HG03342 (cell line): ENCODE measurements at regions not wholly inside any gene's neighbourhood (a gene's known extent, or its start where the extent isn't known, plus 50 kb on each side); places are given as distances from the start of the nearest gene placed in this dataset.

Experiments
- ATAC-seq: cut with Tn5 transposase; IDR thresholded peaks from one replicate; pipeline ENCODE4 v1.9.1; 2021; ENCODE audit warnings: mild to moderate bottlenecking, moderate library complexity; ENCODE audit not compliant: unreplicated experiment

DNA sequence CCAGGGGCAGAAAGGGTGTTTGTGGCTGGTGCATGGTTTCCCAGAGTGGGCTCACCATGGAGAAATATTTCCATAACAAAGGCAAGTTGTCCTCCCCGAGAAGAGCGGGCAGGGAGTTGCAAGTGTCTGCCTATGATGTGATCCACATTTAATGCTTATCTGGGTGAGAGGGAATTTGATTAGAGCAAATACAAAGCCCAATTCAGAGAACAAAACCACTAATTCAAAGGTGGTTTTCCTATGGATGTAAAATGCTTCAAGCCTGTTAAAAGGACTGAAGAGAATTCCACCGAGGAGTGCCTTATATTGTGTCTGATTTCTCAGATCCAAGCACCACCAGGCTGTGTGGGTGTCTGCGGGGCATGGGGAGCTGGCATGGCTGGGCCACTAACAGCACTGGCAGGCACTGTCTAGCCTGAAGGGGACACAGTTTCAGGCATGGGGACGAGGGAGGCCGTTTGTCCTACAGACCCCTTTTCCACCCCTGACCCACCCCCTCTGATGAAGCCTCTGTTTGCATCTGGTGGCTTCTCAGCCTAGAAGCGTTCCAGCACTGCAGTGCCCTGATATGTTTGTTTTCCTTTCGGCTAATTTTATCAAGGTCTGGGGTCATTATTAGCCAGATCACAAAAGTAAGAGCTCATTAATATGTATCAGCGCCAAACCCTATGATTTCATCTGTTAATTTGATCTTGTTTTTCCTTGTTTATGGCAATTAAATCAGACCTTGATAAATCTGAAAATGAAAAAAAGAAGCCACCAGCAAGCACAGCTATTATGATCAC, 357.3 kb downstream of the HRH4 start:
- no peak for ATAC-seq

DNA sequence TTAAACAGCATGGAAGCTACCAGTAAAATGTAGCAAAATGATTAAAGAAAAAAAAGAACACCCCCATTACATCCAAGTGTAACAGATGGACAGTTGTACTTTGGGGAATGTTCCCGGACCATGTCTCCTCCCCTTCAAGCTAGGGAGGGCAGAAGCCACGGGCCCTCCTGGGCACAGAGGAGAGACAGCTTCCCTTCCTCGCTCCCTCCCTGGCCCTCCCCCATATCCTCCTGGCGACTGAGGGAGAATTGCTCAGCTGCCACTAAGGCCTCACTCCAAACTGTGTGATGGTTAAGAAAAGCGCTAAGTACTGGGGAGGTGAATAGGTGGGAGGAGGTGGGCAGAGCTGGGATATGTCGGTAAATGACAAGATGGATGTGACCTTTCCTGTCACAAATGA, 358.0 kb downstream of the HRH4 start:
- no peak for ATAC-seq

DNA sequence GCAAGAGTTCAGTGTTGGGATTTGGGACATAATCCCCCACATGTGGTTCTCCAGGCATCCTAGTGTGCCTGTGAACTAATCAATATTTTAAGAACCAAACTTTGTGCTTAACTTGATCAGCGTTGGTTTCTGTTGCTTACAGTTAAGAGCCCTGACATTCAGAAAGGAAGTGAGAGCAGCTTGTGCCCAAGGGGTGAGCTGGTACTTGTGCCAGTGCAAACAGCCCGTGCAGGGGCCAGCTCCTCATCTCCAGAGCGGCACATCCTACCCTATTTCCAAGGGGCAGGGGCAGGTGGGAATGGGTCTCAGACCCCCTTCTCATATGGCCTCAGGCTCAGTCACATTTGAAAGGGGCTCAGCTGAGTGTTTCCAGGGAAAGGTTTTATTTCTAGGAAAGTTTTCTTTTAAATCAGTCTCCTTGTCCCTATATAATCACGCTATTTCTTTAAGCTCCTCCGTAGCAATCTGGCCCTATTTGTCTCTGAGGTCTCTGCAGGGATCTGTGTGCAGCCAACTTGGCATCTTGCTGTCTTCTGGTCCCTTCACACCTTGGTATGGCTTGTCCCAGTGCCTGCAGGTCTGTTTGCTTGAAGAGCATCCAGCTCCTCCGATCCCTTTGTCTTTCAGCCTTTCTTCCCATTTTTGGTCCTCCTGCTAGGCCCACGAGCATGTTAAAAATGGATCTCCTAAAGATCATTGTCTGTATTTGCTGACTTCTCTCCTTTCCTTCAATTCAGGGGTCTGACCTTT, 358.9 kb downstream of the HRH4 start:
- ATAC-seq, result no peak

DNA sequence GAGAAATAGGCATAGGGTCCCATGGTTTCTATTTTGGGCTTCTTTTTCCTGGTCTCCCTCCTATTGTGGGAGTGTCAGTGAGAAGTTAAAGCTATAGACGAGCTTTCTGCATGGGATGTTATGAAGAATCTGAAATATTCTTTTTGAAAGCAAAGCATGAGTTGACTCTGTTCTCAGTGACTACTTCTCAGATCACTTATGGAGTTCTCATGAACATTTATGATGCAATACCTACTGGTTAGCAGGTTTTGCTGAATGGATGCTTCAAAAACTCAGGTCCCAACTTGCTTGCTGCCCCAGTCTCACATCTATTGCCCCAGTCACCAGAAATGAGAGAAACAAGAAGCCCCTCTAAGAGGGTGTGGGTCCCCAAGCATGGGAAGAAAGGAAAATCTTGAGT, 365.0 kb downstream of the HRH4 start:
- ATAC-seq, result no peak

DNA sequence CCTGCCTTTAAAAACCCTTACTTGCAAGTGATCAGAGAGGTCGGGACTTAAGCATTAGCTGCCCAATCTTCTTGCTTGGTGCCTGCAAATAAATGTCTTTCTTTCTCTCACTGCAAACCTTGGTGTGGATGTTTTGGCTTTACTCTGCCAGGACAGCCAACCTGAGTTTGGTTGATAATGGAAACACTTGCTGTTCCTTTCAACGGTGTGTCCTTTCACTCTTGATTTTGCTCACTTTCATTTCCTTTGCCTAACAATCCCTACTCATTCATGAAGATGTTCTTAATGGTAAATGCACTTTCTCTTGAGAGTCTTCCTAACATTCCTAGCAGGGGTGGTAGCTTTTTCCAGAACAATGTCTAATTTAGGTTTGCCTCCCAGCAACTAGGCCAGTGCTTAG, 366.2 kb downstream of the HRH4 start:
- no peak for ATAC-seq

DNA sequence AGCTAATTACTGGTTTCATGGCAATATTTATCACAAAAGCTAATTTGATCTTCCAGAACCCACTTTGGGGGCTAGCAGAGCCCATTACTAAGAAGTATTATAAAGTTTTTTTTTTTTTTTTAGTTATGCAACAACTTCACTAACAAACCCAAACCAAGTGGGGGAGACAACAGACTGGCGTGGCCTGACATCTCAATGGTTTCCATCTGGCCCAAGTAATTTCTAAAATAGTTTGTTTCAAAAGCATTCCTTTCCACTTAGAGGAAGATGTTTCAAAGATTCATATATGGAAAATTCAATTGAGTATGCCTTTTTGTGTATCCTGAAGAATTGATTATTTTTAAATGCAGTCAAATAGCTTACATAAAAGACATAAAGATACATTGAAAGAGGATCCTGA, 367.1 kb downstream of the HRH4 start:
- ATAC-seq, result no peak

DNA sequence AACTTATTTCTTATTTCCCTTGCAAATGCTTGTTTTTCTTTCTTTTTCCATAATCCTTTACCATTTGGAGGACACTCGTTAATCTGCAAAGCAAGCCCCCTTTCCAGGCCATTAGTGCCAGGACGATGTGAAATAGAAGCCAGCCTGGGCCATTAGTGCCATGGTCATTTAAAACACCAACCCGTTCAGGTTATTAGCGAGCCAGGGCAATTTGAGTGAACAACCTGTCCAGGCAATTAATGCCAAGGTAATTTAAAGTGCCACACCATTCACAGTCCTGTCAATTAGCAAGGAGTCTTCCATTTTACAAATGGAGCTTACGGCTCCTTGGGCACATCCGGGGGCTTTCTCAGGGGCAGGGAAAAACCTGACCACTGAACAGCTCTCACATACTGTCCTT, 370.6 kb downstream of the HRH4 start:
- ATAC-seq, result no peak

DNA sequence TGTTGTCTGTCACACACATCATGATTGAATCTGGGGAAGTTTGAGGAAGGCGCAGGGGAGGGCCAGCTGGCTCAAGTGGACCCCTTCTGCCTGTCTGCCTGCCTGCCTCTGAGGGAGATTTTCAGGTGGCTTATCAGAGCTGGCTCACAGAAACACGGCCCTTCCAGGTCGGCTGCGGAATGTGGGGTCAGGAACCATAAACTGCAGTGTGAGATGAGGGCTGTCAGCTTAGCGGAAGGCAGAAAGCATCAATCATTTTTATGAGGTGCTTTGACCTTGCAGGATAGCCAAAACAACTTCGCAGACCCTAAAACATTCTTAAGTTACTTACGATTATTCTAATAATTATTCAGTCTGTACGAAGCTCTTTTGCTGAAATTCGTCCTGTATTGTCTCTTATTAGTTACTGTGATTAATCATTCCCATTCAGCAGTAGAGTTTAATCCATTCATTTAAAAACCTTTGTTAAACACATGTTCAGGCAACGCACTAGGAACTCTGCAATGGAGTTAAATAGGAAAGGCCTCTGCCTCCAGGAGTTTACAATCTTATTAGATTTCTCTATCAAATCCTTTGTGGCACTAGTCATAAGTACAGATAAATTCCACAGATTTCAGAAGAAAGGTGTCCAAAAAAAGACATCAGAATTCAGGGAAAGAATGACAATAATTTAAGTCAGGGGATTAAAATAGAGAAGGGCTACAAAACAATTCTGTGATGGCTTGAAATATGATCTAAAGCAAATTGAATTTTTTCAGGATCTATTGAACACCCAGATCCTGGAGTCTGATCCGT, 371.6 kb downstream of the HRH4 start:
- no peak for ATAC-seq

DNA sequence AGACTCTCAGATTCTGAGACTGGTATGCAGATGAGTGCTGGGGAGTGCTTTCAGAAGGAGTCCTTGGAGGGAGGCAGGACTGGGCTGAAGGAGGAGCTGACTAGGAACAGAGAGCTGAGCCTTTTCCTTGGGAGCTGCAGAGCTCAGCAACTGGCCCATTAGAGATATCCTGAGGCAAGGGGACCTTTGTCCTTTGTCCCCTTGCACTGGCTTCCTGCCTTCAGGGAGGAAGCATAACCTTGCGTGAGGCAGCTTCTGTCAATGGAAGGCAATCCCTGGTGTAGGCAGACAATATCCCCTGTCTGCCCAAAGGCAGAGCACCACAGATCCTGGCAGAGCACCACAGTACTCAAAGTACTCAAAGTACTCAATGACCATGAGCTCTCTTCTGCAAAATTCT, 375.3 kb downstream of the HRH4 start:
- ATAC-seq, result no peak

DNA sequence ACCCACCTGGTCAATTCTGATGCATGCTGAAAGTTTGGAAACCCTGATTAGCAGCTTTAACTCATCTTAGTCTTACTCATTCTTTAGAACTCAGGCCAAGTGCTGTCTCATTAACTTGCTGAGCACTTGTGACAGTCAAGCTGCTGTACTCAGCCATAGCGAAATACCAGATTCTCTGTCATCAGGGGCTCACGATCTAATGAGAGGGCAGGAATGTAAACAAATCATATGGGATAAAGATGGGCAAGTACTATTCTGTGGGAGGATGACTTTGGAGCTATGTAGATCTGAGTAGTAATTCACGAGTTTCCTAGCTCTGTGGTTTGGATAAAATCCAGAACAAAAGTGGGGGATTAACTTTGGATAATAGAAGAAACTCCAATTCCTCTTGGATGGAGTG, 376.6 kb downstream of the HRH4 start:
- no peak for ATAC-seq

DNA sequence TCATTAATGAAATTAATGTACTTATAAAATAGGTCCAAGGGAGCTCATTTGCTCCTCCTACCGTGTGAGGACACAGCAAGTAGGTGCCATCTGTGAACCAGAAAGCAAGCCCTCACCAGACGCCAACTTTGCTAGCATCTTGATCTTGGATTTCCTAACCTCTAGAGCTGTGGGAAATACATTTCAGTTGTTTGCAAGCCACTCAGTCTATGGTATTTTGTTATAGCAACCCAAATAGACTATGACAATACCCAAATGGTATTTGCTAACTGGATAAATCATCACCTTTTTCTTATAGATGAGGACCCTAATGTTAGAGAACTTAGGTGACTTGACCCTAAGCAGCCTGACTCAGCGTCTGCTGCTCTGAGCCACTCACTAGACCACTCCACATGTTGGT, 379.6 kb downstream of the HRH4 start:
- no peak for ATAC-seq

DNA sequence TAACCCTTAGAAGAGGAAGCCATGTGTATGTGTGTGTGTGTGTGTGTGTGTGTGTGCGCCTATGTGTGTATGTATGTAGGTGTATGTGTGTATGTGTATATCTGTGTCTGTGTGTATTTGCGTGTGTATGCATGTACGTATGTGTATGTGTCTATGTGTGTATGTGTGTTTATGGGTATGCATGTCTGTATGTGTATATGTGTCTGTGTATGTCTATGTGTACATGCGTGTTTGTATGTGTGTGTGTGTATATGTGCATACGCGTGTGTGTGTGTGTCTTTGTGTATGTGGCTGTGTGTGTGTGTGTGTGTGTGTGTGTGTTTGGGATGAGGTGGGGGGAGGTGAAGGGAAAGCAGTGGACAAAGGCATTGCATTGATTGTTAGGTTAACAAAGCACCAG, 380.2 kb downstream of the HRH4 start:
- ATAC-seq, result no peak

DNA sequence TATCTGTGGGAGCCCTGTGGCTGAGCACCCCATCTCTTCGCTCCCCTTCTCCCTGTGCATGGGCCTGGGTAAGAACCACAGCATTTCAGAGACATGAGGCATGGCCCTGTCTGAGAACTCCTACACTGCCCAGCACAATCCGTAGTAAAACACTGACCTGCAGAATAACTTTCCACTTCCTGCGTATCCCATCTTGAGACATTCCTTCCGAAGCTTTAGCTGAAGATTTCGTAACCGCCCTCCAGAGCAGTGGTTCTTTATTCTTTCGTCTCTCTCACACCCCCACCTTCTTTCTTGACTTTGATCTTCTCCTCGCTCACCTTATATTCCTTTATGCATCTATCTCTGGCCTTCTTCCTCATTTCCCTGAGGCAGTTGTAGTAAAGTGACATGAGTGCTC, 381.1 kb downstream of the HRH4 start:
- ATAC-seq, result no peak

DNA sequence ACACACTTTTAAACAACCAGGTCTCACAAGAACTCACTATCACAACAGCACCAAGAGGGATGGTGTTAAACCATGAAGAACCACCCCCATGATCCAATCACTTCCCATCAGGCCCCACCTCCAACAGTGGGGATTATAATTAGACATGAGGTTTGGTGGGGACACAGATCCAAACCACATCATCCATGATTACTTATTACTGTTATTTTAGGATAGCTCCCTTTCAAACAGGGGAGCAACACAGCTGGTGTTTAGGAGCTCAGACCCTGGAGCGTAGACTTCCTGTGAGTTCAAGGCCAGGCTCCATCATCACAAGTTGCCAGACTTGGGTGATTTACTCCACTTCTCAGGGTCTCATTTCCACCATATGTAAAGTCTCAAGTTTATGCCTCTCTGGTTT, 382.7 kb downstream of the HRH4 start:
- no peak for ATAC-seq

DNA sequence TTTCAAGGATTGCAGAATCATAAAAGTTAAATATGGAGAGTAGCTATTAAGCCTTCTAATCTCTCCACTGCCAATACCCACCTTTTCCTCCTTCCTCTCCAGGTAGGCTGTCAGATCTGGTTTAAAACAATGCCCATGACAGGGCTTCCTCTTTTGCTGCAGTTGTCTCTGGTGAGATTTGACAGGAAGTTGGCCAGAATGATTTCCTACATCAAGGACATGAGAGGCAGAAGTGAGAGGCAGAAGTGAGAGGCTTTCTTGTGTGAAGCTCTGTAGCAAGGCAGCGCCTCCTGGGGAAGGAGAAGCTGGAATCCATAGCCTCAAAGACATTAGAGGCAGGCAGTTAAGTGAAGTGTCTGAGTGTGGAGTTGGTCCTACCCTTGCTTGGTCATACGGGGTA, 385.7 kb downstream of the HRH4 start:
- ATAC-seq, result no peak

DNA sequence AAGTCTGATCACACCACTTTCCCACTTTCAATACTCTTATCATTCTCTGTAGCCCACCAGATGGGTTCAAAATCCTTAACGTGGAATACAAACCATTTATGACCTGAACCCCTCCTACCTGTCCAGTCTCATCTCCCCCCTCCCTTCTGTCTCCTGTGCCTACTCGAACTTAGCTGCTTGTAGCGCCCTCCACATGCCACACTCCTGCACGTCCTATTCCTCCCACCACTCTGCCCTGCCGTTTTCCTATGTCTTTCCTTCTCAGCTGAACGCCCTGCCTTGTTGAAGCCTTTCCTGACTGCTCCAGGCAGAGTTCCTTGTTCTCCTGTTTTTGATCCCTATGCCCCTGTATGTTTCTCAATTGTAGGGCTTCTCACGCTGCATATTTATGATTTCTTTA, 390.1 kb downstream of the HRH4 start:
- no peak for ATAC-seq

DNA sequence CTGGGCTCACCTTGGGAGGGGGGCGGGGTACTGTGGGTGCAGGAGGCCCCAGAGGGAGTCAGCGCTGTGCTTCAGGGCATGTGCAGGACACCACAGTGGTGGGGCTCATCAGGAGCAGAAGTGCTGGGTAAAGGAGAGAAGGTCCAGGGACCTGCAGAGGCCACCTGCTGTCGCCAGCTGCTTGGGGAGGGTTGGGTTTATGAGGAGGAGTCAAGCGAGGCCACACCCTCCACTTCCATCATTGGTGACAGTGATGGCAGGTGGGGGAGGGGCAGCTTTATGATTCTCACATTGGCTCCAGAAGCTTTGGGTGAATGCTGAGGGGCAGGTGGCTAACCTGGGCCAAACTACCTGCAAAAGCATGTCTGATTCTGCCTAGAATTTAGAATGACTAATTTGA, 392.6 kb downstream of the HRH4 start:
- no peak for ATAC-seq

DNA sequence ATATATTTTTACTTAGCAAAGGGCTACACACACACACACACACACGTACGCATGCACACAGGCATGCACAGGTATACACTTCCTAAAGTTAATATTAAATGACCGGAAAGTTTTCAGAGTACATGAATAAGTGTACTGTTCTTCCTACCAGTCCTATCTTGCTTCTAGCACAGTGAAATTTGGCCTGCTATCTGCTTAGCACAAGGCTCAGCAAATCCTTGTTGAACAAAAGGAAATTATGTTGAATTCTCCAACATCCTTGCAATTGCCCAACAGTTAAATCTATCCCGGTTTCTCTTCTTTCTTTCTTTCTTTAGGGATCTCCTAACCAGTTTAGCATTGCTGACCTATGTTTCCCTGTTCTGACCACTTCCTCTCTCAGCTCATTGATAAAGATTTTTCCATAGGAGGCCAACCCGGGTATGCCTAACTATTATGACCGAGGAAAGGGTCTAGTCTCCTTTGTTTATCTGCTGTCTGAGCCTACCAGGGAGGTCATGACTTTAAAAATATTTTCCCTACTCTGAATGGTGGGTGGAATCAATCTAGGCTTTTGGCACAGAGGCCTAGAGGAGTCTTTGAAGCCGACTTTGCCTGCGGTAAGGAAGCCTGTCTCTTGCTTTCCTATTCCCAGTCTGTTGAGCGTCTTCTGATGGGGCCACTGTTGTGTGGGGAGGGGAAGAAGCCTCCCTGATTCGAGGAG, 400.7 kb downstream of the HRH4 start:
- ATAC-seq, result no peak

DNA sequence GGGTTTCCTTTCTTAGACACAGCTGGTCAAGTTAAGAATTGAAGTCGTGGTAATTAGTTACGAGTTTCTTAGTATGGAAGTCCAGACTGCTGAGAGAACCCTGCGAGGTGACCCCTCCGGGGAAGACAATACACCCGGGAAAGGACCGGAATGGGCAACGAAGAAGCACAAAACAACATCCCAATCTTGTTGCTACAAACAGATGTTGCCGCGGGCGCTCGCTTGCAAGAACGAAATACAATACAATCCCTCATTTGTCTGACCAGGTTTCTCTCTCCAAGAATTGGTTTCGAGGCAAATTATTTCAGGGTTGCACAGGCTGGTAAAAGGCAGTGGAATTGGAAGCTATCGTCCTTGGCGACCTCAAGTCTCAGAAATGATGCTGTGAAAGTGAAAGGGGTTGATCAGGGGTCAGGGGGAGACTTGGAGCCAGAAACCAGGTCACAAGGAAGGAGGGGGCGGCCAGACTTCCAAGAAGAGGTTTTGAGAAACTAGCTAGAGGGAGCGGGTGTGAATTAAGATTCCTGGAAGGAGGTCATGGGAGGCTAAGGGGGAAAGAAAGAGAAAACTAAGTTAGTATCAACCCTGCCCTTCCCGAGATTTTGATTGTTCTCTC, 401.9 kb downstream of the HRH4 start:
- ATAC-seq, result no peak

DNA sequence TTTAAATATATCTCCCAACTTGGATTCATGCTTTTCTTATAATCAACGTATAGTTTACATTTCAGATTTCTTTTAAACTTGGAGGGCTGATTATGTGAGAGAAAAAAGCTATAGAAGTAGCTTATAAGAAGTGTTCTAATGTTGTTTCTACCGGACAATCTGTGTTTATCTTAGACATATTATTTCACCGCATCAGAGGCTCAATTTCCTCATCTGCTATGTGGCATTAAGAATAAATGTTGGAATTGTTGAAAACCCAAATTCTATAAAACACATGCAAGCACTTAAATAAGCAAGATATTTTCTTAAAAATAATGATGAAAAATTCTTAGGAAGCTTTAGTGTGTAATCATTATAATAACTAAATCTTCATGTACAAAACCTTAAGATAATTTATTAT, 407.9 kb downstream of the HRH4 start:
- no peak for ATAC-seq

DNA sequence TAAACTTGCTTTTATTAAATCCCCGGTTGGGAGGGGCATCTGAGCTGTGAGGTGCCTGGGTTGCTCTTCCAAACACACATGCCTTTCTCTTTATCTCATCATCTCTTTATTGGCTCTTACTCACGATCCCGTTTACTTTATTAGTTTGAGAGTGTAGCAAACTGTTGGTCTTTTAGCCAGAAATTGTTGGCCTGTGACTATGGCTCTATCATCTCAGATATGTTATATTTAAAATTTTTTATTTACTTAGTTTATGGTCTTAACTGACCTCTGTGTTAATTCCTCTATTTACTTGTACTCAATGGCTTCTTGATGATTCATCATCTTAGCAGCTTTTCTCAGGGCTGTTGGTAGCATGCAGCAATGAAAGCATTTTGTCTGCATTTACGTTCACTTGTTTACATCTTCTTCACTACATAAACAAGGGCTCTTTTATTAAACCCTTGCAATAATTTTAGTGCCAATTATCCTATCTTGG, 408.4 kb downstream of the HRH4 start:
- ATAC-seq, result no peak
